Kidney epithelial cell (primary cell): ENCODE measurements at regions not wholly inside any gene's neighbourhood (a gene's known extent, or its start where the extent isn't known, plus 50 kb on each side); places are given as distances from the start of the nearest gene placed in this dataset.

Experiments used
- DNase-seq: peaks from one replicate; pipeline ENCODE4 v3.0.0-alpha.2; 2010; ENCODE audit warnings: low read depth
- H3K27me3 ChIP-seq: 2 replicates; pipeline ENCODE4 v1.6.0; 2011; ENCODE audit warnings: low read length; ENCODE audit not compliant: control insufficient read depth, insufficient read depth
- H3K36me3 ChIP-seq: 2 replicates; pipeline ENCODE4 v1.5.1; 2011; ENCODE audit warnings: low read length; ENCODE audit not compliant: control insufficient read depth, insufficient read depth
- H3K4me3 ChIP-seq: 2 replicates; pipeline ENCODE4 v1.5.1; 2011; ENCODE audit warnings: low read depth, mild to moderate bottlenecking, control low read depth, low read length
- CTCF ChIP-seq: IDR thresholded peaks from 2 replicates; pipeline ENCODE4 v1.5.1; 2011; ENCODE audit warnings: mild to moderate bottlenecking, moderate library complexity, low read length, control low read depth, inconsistent platforms; ENCODE audit not compliant: insufficient read depth, poor library complexity, severe bottlenecking

DNA sequence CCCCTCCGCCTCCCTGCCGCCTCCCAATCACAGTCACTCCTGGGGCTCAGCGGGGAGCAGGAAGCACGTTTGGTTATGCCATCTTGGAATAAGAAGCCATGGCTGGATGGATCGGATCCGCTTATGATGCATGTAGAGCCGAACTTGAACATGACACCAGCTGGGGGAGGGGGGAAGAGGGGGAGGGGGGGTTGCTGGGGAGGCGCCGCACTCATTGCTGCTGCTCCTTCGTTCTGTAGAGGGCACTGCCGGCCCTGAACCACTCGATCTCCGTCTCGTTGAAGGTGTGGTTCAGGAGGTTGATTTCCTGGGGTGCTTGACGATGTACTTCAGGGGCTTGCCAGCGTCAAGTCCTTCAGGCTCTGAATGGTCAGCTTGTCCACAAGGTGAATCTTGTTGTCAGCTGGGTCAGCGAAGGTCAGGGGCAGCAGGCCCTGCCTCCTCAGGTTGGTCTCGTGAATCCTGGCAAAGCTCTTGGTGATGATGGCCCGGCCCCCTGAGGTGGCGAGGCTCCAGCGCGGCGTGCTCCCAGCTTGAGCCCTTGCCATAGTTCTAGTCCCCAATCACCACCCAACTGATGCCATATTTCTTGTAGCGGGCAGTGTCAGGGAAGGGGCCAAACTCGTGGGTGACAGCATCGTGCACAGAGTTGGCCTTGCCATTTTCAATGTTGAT is 476.9 kb upstream of the ISX start:
- Histone ChIP-seq H3K27me3 (no peaks in the 10 kb centered on the region), H3K4me3 (no peak overlapping the region), H3K36me3 (no peaks in the 10 kb centered on the region)
- no peak for TF ChIP-seq CTCF
- DNase-seq = no peak

DNA sequence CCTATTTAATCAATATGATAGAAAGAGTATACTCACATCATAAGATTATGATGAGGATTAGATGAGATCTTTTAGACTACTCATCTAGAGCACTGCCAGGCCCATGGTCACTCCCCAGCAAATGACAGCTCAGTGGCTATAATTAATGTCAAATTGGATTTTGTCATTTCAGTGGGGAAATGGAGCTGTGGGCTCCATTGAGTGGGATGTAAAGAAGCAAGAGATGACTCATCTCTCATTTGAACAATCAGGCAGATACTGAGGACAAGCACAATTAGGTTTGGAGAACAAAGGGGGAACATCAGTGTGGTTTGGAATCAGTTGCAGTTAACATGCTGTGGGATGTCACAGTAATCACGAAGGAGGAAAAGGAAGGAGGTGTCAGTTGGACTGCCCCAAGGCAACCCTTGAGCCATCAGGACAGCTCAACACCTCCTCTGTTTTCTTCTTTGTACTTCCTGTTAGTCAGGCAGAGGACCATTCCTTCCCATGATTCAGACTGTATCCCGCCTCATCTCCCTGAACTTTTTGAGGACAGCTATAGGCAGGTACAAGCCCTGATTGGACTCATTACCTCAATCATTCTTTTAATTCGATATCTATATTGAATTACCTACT is 473.7 kb upstream of the ISX start:
- Histone ChIP-seq H3K36me3 (no peaks in the 10 kb centered on the region), H3K27me3 (no peaks in the 10 kb centered on the region), H3K4me3 (no peak overlapping the region)
- no peak for DNase-seq
- TF ChIP-seq CTCF = no peak

GRCh38 chr22:34599567-34599966 is 466.4 kb upstream of the ISX start:
- no peak overlapping the region for H3K4me3 ChIP-seq
- TF ChIP-seq CTCF = no peak
- DNase-seq = no peak
- H3K27me3 ChIP-seq = no peaks in the 10 kb centered on the region
- H3K36me3 ChIP-seq = no peaks in the 10 kb centered on the region

DNA sequence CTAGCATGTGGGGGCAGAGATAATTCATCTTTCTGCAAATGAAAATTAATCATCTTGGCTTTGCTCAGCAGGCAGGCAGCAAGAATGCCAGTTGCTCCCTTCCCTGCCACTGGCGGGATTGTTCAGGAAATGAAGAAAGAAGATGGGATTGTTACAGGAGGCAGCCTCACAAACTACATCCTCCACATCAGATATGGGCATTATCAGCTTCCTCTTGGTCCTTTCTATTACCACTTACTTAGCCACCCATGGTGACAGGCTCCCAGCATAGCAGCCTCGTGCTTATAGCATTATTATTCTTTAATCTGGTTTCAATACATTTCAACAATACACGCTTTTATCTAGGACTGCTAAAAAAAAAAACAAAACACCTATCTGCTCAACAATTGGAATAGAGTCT is 461.6 kb upstream of the ISX start:
- Histone ChIP-seq H3K4me3 (no peak overlapping the region), H3K27me3 (no peaks in the 10 kb centered on the region), H3K36me3 (no peaks in the 10 kb centered on the region)
- no peak for DNase-seq
- no peak for TF ChIP-seq CTCF

- no peaks in the 10 kb centered on the region for H3K36me3 ChIP-seq
- no peak for DNase-seq
- no peaks in the 10 kb centered on the region for H3K27me3 ChIP-seq
- TF ChIP-seq CTCF = no peak
- no peak overlapping the region for H3K4me3 ChIP-seq
Measured at GRCh38 chr22:34608106-34608505, 457.9 kb upstream of the ISX start.

GRCh38 chr22:34608540-34609115 is 457.3 kb upstream of the ISX start:
- TF ChIP-seq CTCF = no peak
- no peak for DNase-seq

More at GRCh38 chr22:34608540-34609115, 457.3 kb upstream of the ISX start:
- Histone ChIP-seq H3K27me3 (no peaks in the 10 kb centered on the region), H3K36me3 (no peaks in the 10 kb centered on the region), H3K4me3 (no peak overlapping the region)
